Heart right ventricle (tissue), 16 donors: ENCODE measurements at regions not wholly inside any gene's neighbourhood (a gene's known extent, or its start where the extent isn't known, plus 50 kb on each side); places are given as distances from the start of the nearest gene placed in this dataset.

Experiments used
- ATAC-seq, 8 donors: fragments of 200-7000 bp; cut with Tn5 transposase; one replicate each; pipeline ENCODE4 v1.9.1; 2020; ENCODE audit warnings: mild to moderate bottlenecking in 8 of 8, moderate library complexity in 8 of 8, moderate number of reproducible peaks in 1 of 8
- DNase-seq, 2 donors: peaks; one replicate each; pipeline ENCODE4 v3.0.0-alpha.2; 2020
- H3K27ac ChIP-seq, 10 donors: fragments of 200-600 bp; sonication (generic) in 2 of 10; one replicate each; pipeline versions ENCODE4 v1.5.0 to v1.8.0; 2020 to 2022; ENCODE audit warnings: mild to moderate bottlenecking in 3 of 10
- H3K27me3 ChIP-seq, 7 donors: fragments of 200-600 bp; one replicate each; pipeline ENCODE4 v1.8.0; 2021 to 2022; ENCODE audit warnings: mild to moderate bottlenecking in 2 of 7
- H3K36me3 ChIP-seq, 9 donors: fragments of 200-600 bp; sonication (generic) in 1 of 9; one replicate each; pipeline versions ENCODE4 v1.5.0 to v1.8.0; 2020 to 2022; ENCODE audit warnings: mild to moderate bottlenecking in 2 of 9
- H3K4me1 ChIP-seq, 9 donors: fragments of 200-600 bp; sonication (generic) in 1 of 9; one replicate each; pipeline versions ENCODE4 v1.5.0 to v1.8.0; 2020 to 2022; ENCODE audit warnings: mild to moderate bottlenecking in 4 of 9
- H3K4me3 ChIP-seq, 10 donors: fragments of 200-600 bp; sonication (generic) in 2 of 10; one replicate each; pipeline versions ENCODE4 v1.5.0 to v1.8.0; 2020 to 2022; ENCODE audit warnings: mild to moderate bottlenecking in 7 of 10, moderate library complexity in 2 of 10
- H3K9me3 ChIP-seq, 11 donors: fragments of 200-600 bp in 10 of 11; sonication (generic) in 2 of 11; one replicate each; pipeline versions ENCODE4 v1.5.0 to v1.8.0; 2013 to 2022; ENCODE audit warnings: mild to moderate bottlenecking in 2 of 11, control low read depth in 1 of 11, moderate library complexity in 1 of 11
- CTCF ChIP-seq, 9 donors: fragments of 200-600 bp; sonication (generic) in 2 of 9; IDR thresholded peaks; one replicate each; pipeline versions ENCODE4 v1.5.0 to v1.8.0; 2021 to 2022; ENCODE audit warnings: antibody characterized with exemption in 9 of 9, mild to moderate bottlenecking in 5 of 9, moderate library complexity in 1 of 9
- WGBS, 2 donors: extraction: QIAGEN DNeasy Blood & Tissue Kit; methylation state at CpG; one replicate each; pipeline ENCODE4 v1.1.7; 2013; ENCODE audit warnings: inconsistent platforms in 1 of 2; 5-methylcytosine and 5-hydroxymethylcytosine counted together
- intact Hi-C, 10 donors: fragments of 100-400 bp; cut with DNase I; formaldehyde crosslinking; loops; one replicate each; pipeline versions ENCODE4 v1.11.1 to v1.14.2; 2022
- donor health status: Arrhythmogenic right ventricular cardiomyopathy.
- donor health status: ischemic (EF 13 %, LVEDD 7.1; RV severe dilation, severe dysfunction).
- donor health status: healthy with polysubstance abuse.
- donor health status: DM: no; HTN: yes; CAD: no.
- donor health status: DM: no; HTN: no; CAD: no.
- donor health status: ischemic (EF 25% LVEDD 6.9; RV normal size, moderate dysfunction).
- donor health status: ischemic (EF 25% LVEDD 5.7; RV mildly dilated, moderate dysfunction).
- donor health status: healthy.
- donor health status: DM: yes; HTN: yes; CAD: no.
- donor health status: Ischemic cardiomyopathy.
- donor health status: ischemic (EF 35%, LVEDD 5.7; RV mildly dilated, moderate dysfunction).
- donor health status: nonischemic (EF 11% LVEDD 7.7; RV severe dilation, severe dysfunction).
- donor health status: DM: yes; HTN: yes; CAD: no.
- donor health status: PGD.
- donor health status: ischemic (EF 29% LVEDD 5.4; RV normal size, mild dysfunction).
- donor health status: nonischemic (EF 23%, LVEDD 6.1; RV moderate dilation, normal function).

GRCh38 chr14:53613404-53614253 lies 343.0 kb downstream of the BMP4 start:
- intact Hi-C loops: no loop called here
- no peak overlapping the region for H3K4me3 ChIP-seq
- ATAC-seq: no peak
- DNase-seq: no peak
- no peak overlapping the region for H3K27ac ChIP-seq
- H3K4me1 ChIP-seq: no peaks in the 10 kb centered on the region
- peaks cover 0 to 5% (median 0%) of the 10 kb centered on the region in 11 donors for H3K9me3 ChIP-seq
- H3K36me3 ChIP-seq: no peaks in the 10 kb centered on the region
- no peak for TF ChIP-seq CTCF (IDR thresholded peaks at IDR 0.05)
- WGBS, 2 donors: 77 to 80% methylated on average over 12 of the region's 12 CpGs
- peaks cover 0 to 8% (median 0%) of the 10 kb centered on the region in 7 donors for H3K27me3 ChIP-seq

GRCh38 chr14:53610947-53611346 lies 345.7 kb downstream of the BMP4 start:
- Histone ChIP-seq H3K27me3 (peaks cover 0 to 8% (median 0%) of the 10 kb centered on the region in 7 donors), H3K4me3 (no peak overlapping the region), H3K27ac (no peak overlapping the region), H3K36me3 (no peaks in the 10 kb centered on the region), H3K9me3 (peaks cover 0 to 5% (median 0%) of the 10 kb centered on the region in 11 donors), H3K4me1 (no peaks in the 10 kb centered on the region)
- TF ChIP-seq CTCF (IDR thresholded peaks at IDR 0.05): no peak
- no peak for DNase-seq
- intact Hi-C loops: no loop called here
- no peak for ATAC-seq

- TF ChIP-seq CTCF (IDR thresholded peaks at IDR 0.05): no peak
Observed at GRCh38 chr14:53609009-53609408, 347.6 kb downstream of the BMP4 start.

GRCh38 chr14:53608369-53608768 lies 348.3 kb downstream of the BMP4 start:
- no peak for DNase-seq
- H3K9me3 ChIP-seq: peaks cover 0 to 5% (median 0%) of the 10 kb centered on the region in 11 donors
- 71 to 74% methylated on average over 5 of the region's 5 CpGs for WGBS, 2 donors
- no peak overlapping the region for H3K27ac ChIP-seq
- H3K4me1 ChIP-seq: no peaks in the 10 kb centered on the region
- intact Hi-C loops: no loop called here
- no peak for TF ChIP-seq CTCF (IDR thresholded peaks at IDR 0.05)
- no peaks in the 10 kb centered on the region for H3K36me3 ChIP-seq
- peak in 1 of 8 donors; percentile 31 for ATAC-seq
- H3K27me3 ChIP-seq: peaks cover 0 to 8% (median 0%) of the 10 kb centered on the region in 7 donors
- H3K4me3 ChIP-seq: no peak overlapping the region

More at GRCh38 chr14:53609009-53609408, 347.6 kb downstream of the BMP4 start:
- H3K9me3 ChIP-seq: peaks cover 0 to 5% (median 0%) of the 10 kb centered on the region in 11 donors
- DNase-seq (no peak), ATAC-seq (no peak)
- no peaks in the 10 kb centered on the region for H3K4me1 ChIP-seq
- H3K27me3 ChIP-seq: peaks cover 0 to 8% (median 0%) of the 10 kb centered on the region in 7 donors
- WGBS, 2 donors: 63 to 70% methylated on average over 1 of the region's 1 CpG
- intact Hi-C loops: no loop called here
- H3K27ac ChIP-seq: no peak overlapping the region
- H3K36me3 ChIP-seq: no peaks in the 10 kb centered on the region
- H3K4me3 ChIP-seq: no peak overlapping the region
